Mesothelial cell of epicardium (in vitro differentiated cells): ENCODE measurements at regions not wholly inside any gene's neighbourhood (a gene's known extent, or its start where the extent isn't known, plus 50 kb on each side); places are given as distances from the start of the nearest gene placed in this dataset.
"Not testable (repeated sequence)": the region's sequence is repeated elsewhere in the genome, so short reads cannot be mapped to it uniquely, and the experiment has no call there.

Source experiments
- DNase-seq, 2 experiments: peaks; one replicate each; pipeline ENCODE4 v3.0.0; 2021; ENCODE audit warnings: low spot score in 2 of 2; ENCODE audit not compliant: unreplicated experiment in 2 of 2
- H3K27ac Mint-ChIP-seq: 2 replicates; pipeline ENCODE4 v1.8.0; 2021; ENCODE audit warnings: mixed read lengths
- H3K27me3 Mint-ChIP-seq: 2 replicates; pipeline ENCODE4 v1.8.0; 2021; ENCODE audit warnings: low read depth, mixed read lengths
- H3K36me3 Mint-ChIP-seq: 2 replicates; pipeline ENCODE4 v1.8.0; 2021; ENCODE audit warnings: mixed read lengths
- H3K4me1 Mint-ChIP-seq: 2 replicates; pipeline ENCODE4 v1.8.0; 2021; ENCODE audit warnings: mixed read lengths
- H3K4me3 Mint-ChIP-seq: 2 replicates; pipeline ENCODE4 v1.8.0; 2021; ENCODE audit warnings: mild to moderate bottlenecking, moderate library complexity, mixed read lengths
- H3K9me3 Mint-ChIP-seq: 2 replicates; pipeline ENCODE4 v1.8.0; 2021; ENCODE audit warnings: mixed read lengths
- TF ChIP-seq, protein P1 (sequence below): fragments of 200-600 bp; sonication (generic); IDR thresholded peaks from one replicate; pipeline ENCODE4 v1.5.0; 2021; ENCODE audit warnings: antibody characterized with exemption; ENCODE audit not compliant: unreplicated experiment

DNA sequence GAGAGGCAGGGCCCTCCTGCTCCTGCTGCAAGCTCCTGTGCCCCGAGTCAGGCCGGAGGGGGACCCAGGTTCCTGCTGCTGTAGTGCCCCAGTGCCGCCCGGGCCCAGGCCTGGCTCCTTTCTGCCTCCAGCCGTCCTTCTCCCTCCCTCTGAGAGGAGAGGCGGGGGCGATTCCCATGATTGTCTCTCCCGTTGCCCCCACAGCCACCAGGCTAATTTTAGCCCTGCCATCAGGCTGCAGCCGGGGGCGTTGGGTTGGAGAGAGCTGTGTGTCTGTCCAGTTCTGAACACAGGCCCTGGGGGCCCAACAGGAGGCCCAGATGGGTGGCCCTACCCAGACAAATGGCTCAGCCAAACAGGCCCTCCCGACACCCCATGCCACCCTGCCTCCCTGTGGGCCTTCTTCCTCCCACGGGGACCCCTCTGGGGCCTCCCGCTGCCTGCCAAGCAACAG lies 214.8 kb downstream of the TBC1D2B start:
- Mint-ChIP-seq H3K27me3 (no peaks in the 10 kb centered on the region), H3K9me3 (no peaks in the 10 kb centered on the region), H3K4me3 (no peak overlapping the region), H3K4me1 (peaks cover 32% of the 10 kb centered on the region), H3K27ac (no peak overlapping the region), H3K36me3 (no peaks in the 10 kb centered on the region)
- TF ChIP-seq, protein P1, sequence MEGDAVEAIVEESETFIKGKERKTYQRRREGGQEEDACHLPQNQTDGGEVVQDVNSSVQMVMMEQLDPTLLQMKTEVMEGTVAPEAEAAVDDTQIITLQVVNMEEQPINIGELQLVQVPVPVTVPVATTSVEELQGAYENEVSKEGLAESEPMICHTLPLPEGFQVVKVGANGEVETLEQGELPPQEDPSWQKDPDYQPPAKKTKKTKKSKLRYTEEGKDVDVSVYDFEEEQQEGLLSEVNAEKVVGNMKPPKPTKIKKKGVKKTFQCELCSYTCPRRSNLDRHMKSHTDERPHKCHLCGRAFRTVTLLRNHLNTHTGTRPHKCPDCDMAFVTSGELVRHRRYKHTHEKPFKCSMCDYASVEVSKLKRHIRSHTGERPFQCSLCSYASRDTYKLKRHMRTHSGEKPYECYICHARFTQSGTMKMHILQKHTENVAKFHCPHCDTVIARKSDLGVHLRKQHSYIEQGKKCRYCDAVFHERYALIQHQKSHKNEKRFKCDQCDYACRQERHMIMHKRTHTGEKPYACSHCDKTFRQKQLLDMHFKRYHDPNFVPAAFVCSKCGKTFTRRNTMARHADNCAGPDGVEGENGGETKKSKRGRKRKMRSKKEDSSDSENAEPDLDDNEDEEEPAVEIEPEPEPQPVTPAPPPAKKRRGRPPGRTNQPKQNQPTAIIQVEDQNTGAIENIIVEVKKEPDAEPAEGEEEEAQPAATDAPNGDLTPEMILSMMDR = no peak
- no peak for DNase-seq

DNA sequence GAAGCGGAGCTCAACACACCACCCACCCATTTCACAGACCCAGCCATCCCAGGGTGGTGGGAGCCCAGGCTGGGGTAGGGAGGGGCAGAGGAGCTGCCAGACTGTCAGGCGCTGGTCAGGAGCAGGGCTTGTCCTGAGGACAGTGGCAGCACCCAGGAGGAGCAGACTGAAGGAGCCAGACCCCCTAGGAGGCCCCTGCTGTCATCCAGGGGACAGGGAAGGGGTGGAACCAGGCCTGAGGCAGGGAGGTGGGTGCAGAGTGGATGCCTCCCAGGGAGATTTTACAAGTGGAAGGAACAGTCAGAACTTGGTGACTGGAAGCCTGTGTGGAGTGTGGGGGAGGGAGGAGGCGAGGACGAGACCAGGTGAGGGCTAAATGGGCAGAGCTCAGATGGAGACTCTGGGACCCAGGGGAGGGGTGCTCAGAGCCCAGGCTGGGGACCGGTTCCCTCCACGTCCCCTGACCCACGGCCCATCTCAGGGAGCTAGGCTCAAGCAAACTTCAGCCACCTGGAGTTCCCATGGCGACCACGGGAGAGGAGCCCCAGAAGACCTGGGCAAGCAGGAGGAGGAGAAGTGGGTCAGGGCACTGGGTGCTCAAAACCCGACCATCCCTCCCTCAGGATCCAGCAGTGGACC lies 215.4 kb downstream of the TBC1D2B start:
- H3K4me1 Mint-ChIP-seq = peaks cover 34% of the 10 kb centered on the region
- not testable (repeated sequence) for H3K27me3 Mint-ChIP-seq, H3K27ac Mint-ChIP-seq, H3K4me3 Mint-ChIP-seq, DNase-seq, H3K9me3 Mint-ChIP-seq, H3K36me3 Mint-ChIP-seq

DNA sequence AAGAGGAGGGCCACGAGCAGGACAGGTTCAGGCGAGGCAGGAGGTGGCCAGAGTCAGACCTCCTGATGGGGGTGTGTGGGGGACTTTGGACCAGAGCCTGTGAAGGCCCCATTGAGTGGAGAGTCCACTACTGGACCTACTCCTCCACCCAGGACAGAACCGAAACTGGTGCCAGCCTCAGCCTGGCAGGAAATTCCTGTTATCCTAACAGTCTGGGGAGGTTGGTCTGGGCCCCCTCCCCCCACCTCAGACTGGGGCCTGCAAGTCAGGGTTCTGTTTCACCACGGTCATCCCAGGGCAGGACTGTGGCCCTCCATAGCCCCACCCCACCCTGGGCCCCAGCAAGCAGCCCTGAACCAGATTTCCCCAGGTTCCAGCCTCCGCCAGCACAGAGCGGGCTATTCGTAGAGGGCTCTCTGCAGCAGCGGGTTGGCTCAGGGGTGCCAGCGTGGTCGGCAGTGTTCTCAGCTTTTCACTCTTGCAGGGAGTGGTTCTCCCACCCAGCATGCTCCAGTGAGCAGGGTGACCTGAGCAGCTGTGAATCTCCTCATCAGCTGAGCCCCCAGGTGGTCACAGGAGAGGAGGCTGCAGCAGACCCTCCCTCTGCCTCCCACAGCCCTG lies 217.3 kb downstream of the TBC1D2B start:
- peaks cover 37% of the 10 kb centered on the region for H3K4me1 Mint-ChIP-seq
- DNase-seq = no peak
- no peaks in the 10 kb centered on the region for H3K9me3 Mint-ChIP-seq
- TF ChIP-seq, protein P1 = no peak
- no peak overlapping the region for H3K27ac Mint-ChIP-seq
- H3K27me3 Mint-ChIP-seq = no peaks in the 10 kb centered on the region
- H3K36me3 Mint-ChIP-seq = no peaks in the 10 kb centered on the region
- no peak overlapping the region for H3K4me3 Mint-ChIP-seq

DNA sequence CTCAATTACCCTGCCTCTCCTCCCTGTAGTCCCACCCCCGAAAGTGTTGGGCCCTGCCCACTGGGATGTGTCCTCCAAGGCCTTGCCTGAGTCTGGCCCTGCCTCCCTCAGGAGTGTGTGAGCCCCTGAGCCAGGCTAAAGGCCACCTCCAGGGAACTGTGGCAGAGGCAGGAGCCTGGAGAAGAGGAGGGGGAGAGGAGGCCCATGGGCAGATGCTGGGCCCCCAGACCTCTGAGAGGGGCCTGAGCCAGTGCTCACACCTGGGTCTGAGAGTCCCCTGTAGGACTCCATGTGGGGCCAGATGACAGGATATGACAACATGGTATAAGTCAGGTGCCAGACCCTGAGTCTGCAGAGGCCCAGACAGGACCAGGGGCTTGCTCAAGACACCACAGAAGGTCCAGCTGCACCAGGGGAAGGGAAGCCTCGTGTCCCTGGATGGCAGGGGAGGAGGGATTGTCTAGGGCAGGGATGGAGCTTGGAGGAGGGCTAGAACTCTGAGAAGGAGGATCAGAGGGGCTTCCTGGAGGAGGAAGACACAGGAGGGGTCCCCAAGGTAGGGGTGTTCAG lies 217.9 kb downstream of the TBC1D2B start:
- no peak for DNase-seq

DNA sequence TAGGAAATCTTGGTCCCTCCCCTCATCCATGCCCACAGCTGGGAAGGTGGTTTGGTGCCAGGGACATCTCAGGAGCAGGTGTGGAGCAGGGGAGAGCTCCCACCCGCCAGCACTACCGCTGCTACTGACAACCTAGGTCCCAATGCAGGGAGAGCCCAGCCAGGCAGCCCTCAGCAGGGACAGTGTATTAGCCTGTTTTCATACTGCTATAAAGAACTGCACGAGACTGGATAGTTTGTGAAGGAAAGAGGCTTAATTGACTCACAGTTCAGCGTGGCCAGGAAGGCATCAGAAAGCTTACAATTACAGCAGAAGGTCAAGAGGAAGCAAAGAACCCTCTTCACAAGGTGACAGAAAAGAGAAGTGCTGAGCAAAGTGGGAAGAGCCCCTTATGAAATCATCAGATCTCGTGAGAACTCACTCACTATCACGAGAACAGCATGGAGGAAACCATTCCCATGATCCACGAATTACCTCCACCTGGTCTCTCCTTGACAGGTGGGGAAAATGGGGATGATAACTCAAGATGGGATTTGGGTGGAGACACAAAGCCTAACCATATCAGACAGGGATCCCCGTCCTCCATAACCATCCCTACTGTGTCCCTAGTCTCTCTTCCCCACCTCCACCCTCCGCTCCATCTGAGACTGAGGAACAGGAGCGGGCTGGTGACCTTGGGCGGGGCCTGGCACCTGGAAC lies 218.6 kb downstream of the TBC1D2B start:
- TF ChIP-seq, protein P1 = no peak
- Mint-ChIP-seq H3K27ac (no peak overlapping the region), H3K27me3 (no peaks in the 10 kb centered on the region), H3K36me3 (no peaks in the 10 kb centered on the region), H3K4me3 (no peak overlapping the region), H3K4me1 (peaks cover 26% of the 10 kb centered on the region), H3K9me3 (no peaks in the 10 kb centered on the region)
- DNase-seq = no peak

More for the DNA sequence above, 217.9 kb downstream of the TBC1D2B start:
- no peak overlapping the region for H3K4me3 Mint-ChIP-seq
- TF ChIP-seq, protein P1 = no peak
- H3K27me3 Mint-ChIP-seq = no peaks in the 10 kb centered on the region
- no peak overlapping the region for H3K27ac Mint-ChIP-seq
- H3K4me1 Mint-ChIP-seq = peaks cover 31% of the 10 kb centered on the region
- H3K36me3 Mint-ChIP-seq = no peaks in the 10 kb centered on the region
- H3K9me3 Mint-ChIP-seq = no peaks in the 10 kb centered on the region

DNA sequence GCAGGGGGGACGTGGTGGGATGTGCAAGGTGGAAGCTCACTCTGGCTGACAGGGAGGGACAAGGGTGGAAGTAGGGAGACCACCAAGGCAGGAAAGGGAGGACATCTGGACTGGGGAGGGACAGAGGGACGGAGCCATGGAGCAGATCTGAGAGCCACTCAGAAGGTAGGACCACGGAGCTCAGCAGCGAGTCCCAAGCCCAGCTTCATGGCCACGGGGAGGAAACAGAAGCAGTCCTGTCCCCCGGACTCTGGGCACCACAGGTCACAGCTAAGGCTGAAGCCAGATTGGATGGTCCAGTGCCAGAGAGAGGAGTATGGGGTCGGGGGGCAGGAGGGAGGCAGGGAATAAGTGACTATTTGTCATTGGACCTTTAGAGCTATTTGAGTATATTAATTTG lies 220.1 kb downstream of the TBC1D2B start:
- H3K36me3 Mint-ChIP-seq = no peaks in the 10 kb centered on the region
- H3K9me3 Mint-ChIP-seq = no peaks in the 10 kb centered on the region
- peak overlapping the region; percentile 59 for H3K27ac Mint-ChIP-seq
- H3K4me3 Mint-ChIP-seq = no peak overlapping the region
- no peaks in the 10 kb centered on the region for H3K27me3 Mint-ChIP-seq
- TF ChIP-seq, protein P1 = no peak
- DNase-seq = no peak
- H3K4me1 Mint-ChIP-seq = peaks cover 15% of the 10 kb centered on the region
